ENCODE measurements at regions not wholly inside any gene's neighbourhood (a gene's known extent, or its start where the extent isn't known, plus 50 kb on each side); places are given as distances from the start of the nearest gene placed in this dataset.

DNA sequence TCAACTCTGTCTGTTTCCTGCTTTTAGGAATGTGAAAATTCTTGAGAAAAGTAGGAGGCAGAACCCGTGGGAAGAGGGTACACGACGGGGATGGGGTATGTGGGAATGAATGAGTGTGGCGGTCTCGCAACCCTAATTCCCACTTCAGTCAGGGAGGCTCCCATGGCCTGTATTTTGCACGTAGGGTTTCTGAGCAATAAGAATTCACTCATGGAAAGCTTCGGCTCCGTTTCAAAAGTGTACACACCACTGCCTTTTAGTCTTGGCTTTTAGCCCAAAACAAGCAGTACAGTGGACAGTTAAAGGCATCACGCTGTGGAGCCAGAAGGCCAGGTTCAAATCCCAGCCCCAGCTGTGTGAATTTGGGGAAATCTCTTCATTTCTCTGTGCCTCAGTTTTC lies 116.7 kb downstream of the MN1 start:
- no peak overlapping the region for H3K4me2 ChIP-seq (ENCODE audit: insufficient read depth, low read length, poor library complexity, severe bottlenecking)
- H2AFZ ChIP-seq (ENCODE audit: low read length): no peak overlapping the region
- no CpG with 5 or more reads among the region's 9 CpGs for WGBS, 2 donors (ENCODE audit: extremely low coverage in 2 of 2, insufficient read length in 2 of 2, insufficient replicate concordance in 1 of 2)
- H3K23ac ChIP-seq (ENCODE audit: low read depth, low read length, poor library complexity): no peak overlapping the region
- peak overlapping the region; percentile 90 for H2BK15ac ChIP-seq (ENCODE audit: low read length)
- H3K27ac ChIP-seq (replicated peaks; ENCODE audit: low read length): no peak overlapping the region
- no peaks in the 10 kb centered on the region for H3K79me1 ChIP-seq (ENCODE audit: low read depth, low read length)
- no peak overlapping the region for H2BK120ac ChIP-seq (ENCODE audit: low read depth, low read length)
- H3K18ac ChIP-seq (ENCODE audit: low read length): no peak overlapping the region
- no peak overlapping the region for H4K8ac ChIP-seq (ENCODE audit: low read depth, low read length)
- peak overlapping the region; percentile 50 for H2AK5ac ChIP-seq (ENCODE audit: low read depth, low read length)
- H3K36me3 ChIP-seq (replicated peaks in 1 of 2; ENCODE audit: control insufficient read depth in 2 of 2, insufficient read depth in 2 of 2, low read length in 2 of 2): no peaks in the 10 kb centered on the region
- H3K4me3 ChIP-seq (ENCODE audit: low read length in 2 of 2): no peak overlapping the region
- H3K14ac ChIP-seq (ENCODE audit: low read length): no peak overlapping the region
- H3K9me3 ChIP-seq (replicated peaks in 1 of 2; ENCODE audit: control insufficient read depth in 2 of 2, insufficient read depth in 1 of 2, low read depth in 1 of 2, low read length in 2 of 2): peaks cover 0 to 9% of the 10 kb centered on the region in 2 donors
- H3K4me1 ChIP-seq (ENCODE audit: control insufficient read depth in 2 of 2, insufficient read depth in 1 of 2, low read depth in 1 of 2, low read length in 2 of 2): peaks cover 18 to 28% of the 10 kb centered on the region in 2 donors
- no peak overlapping the region for H3K9ac ChIP-seq (ENCODE audit: low read depth, low read length, poor library complexity)
- H3K27me3 ChIP-seq (ENCODE audit: control insufficient read depth in 3 of 3, insufficient read depth in 3 of 3, low read depth in 1 of 3, low read length in 3 of 3): no peaks in the 10 kb centered on the region
- no peak overlapping the region for H4K91ac ChIP-seq (ENCODE audit: low read depth, low read length, poor library complexity)
- H3K4ac ChIP-seq (ENCODE audit: low read length): no peak overlapping the region
- no peak overlapping the region for H2BK12ac ChIP-seq (ENCODE audit: low read length)
- DNase-seq (ENCODE audit: low spot score): no peak
- H2BK5ac ChIP-seq (ENCODE audit: low read length): no peak overlapping the region

DNA sequence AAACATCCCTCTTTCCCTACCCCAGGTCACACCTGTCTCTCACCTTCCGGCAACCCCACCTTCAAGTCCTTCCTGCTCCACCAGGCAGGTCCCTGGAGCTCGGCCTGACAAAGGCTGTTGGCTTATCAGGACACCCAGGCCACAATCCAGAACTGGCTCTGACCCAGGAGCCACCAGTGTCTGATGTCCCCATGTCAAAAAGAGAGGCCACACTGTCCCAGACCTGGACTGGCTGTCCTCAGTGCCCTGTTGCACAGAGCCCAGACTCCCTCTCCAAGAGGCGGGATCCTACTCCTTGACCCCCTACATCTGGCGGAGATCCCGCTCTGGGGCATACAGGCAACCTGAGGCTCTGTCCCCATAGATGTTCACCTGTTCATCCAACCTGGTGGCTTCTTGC lies 116.0 kb downstream of the MN1 start:
- H4K8ac ChIP-seq (ENCODE audit: low read depth, low read length): no peak overlapping the region
- peak overlapping the region; percentile 90 for H2BK15ac ChIP-seq (ENCODE audit: low read length)
- no peak overlapping the region for H4K91ac ChIP-seq (ENCODE audit: low read depth, low read length, poor library complexity)
- H3K9me3 ChIP-seq (replicated peaks in 1 of 2; ENCODE audit: control insufficient read depth in 2 of 2, insufficient read depth in 1 of 2, low read depth in 1 of 2, low read length in 2 of 2): peaks cover 0 to 9% of the 10 kb centered on the region in 2 donors
- H2AK5ac ChIP-seq (ENCODE audit: low read depth, low read length): peak overlapping the region; percentile 50
- H3K4me1 ChIP-seq (ENCODE audit: control insufficient read depth in 2 of 2, insufficient read depth in 1 of 2, low read depth in 1 of 2, low read length in 2 of 2): peaks cover 18 to 28% of the 10 kb centered on the region in 2 donors
- peak overlapping the region; percentile 47 for H3K4ac ChIP-seq (ENCODE audit: low read length)
- H3K79me1 ChIP-seq (ENCODE audit: low read depth, low read length): no peaks in the 10 kb centered on the region
- H3K4me3 ChIP-seq (ENCODE audit: low read length in 2 of 2): no peak overlapping the region
- H2BK12ac ChIP-seq (ENCODE audit: low read length): no peak overlapping the region
- H3K9ac ChIP-seq (ENCODE audit: low read depth, low read length, poor library complexity): no peak overlapping the region
- H2BK120ac ChIP-seq (ENCODE audit: low read depth, low read length): no peak overlapping the region
- H3K36me3 ChIP-seq (replicated peaks in 1 of 2; ENCODE audit: control insufficient read depth in 2 of 2, insufficient read depth in 2 of 2, low read length in 2 of 2): no peaks in the 10 kb centered on the region
- H2BK5ac ChIP-seq (ENCODE audit: low read length): no peak overlapping the region
- peak overlapping the region; percentile 7 for H3K23ac ChIP-seq (ENCODE audit: low read depth, low read length, poor library complexity)
- no peak overlapping the region for H2AFZ ChIP-seq (ENCODE audit: low read length)
- WGBS, 2 donors (ENCODE audit: extremely low coverage in 2 of 2, insufficient read length in 2 of 2, insufficient replicate concordance in 1 of 2): no CpG with 5 or more reads among the region's 5 CpGs
- H3K4me2 ChIP-seq (ENCODE audit: insufficient read depth, low read length, poor library complexity, severe bottlenecking): no peak overlapping the region
- H3K14ac ChIP-seq (ENCODE audit: low read length): no peak overlapping the region
- no peak overlapping the region for H3K27ac ChIP-seq (replicated peaks; ENCODE audit: low read length)
- DNase-seq (ENCODE audit: low spot score): no peak
- no peaks in the 10 kb centered on the region for H3K27me3 ChIP-seq (ENCODE audit: control insufficient read depth in 3 of 3, insufficient read depth in 3 of 3, low read depth in 1 of 3, low read length in 3 of 3)
- H3K18ac ChIP-seq (ENCODE audit: low read length): peak overlapping the region; percentile 63

DNA sequence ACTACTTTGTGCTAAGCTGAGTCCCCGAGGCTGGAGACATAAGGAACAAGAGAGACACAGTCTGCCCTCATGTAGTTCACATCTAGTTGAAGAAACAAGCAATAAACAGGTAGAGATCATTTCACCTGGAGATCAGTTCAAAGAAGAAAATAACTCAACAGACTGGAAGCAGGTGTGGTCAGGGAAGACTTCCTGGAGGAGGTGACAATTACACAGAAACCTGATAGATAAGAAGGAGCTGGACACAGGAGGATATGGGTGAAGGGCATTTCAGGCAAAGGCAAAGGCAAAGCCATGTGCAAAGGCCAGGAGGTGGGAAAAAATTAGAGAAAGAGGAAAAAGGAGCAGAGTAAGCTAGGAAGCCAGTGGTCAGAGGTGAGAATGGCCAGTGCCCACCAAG lies 115.6 kb downstream of the MN1 start:
- H2BK5ac ChIP-seq (ENCODE audit: low read length): no peak overlapping the region
- H2BK12ac ChIP-seq (ENCODE audit: low read length): no peak overlapping the region
- H2BK15ac ChIP-seq (ENCODE audit: low read length): no peak overlapping the region
- no peaks in the 10 kb centered on the region for H3K79me1 ChIP-seq (ENCODE audit: low read depth, low read length)
- no peak overlapping the region for H3K9ac ChIP-seq (ENCODE audit: low read depth, low read length, poor library complexity)
- no peak overlapping the region for H3K18ac ChIP-seq (ENCODE audit: low read length)
- H3K4me3 ChIP-seq (ENCODE audit: low read length in 2 of 2): no peak overlapping the region
- H2AFZ ChIP-seq (ENCODE audit: low read length): no peak overlapping the region
- H3K4me2 ChIP-seq (ENCODE audit: insufficient read depth, low read length, poor library complexity, severe bottlenecking): no peak overlapping the region
- peaks cover 0 to 9% of the 10 kb centered on the region in 2 donors for H3K9me3 ChIP-seq (replicated peaks in 1 of 2; ENCODE audit: control insufficient read depth in 2 of 2, insufficient read depth in 1 of 2, low read depth in 1 of 2, low read length in 2 of 2)
- peaks cover 15 to 28% of the 10 kb centered on the region in 2 donors for H3K4me1 ChIP-seq (ENCODE audit: control insufficient read depth in 2 of 2, insufficient read depth in 1 of 2, low read depth in 1 of 2, low read length in 2 of 2)
- no peak overlapping the region for H4K8ac ChIP-seq (ENCODE audit: low read depth, low read length)
- no peak overlapping the region for H4K91ac ChIP-seq (ENCODE audit: low read depth, low read length, poor library complexity)
- H2BK120ac ChIP-seq (ENCODE audit: low read depth, low read length): no peak overlapping the region
- no peak for DNase-seq (ENCODE audit: low spot score)
- no peak overlapping the region for H3K14ac ChIP-seq (ENCODE audit: low read length)
- no peaks in the 10 kb centered on the region for H3K36me3 ChIP-seq (replicated peaks in 1 of 2; ENCODE audit: control insufficient read depth in 2 of 2, insufficient read depth in 2 of 2, low read length in 2 of 2)
- H3K4ac ChIP-seq (ENCODE audit: low read length): no peak overlapping the region
- H3K27me3 ChIP-seq (ENCODE audit: control insufficient read depth in 3 of 3, insufficient read depth in 3 of 3, low read depth in 1 of 3, low read length in 3 of 3): no peaks in the 10 kb centered on the region
- no peak overlapping the region for H3K27ac ChIP-seq (replicated peaks; ENCODE audit: low read length)
- WGBS, 2 donors (ENCODE audit: extremely low coverage in 2 of 2, insufficient read length in 2 of 2, insufficient replicate concordance in 1 of 2): no CpG with 5 or more reads among the region's 1 CpG
- H3K23ac ChIP-seq (ENCODE audit: low read depth, low read length, poor library complexity): no peak overlapping the region
- peak overlapping the region; percentile 50 for H2AK5ac ChIP-seq (ENCODE audit: low read depth, low read length)

DNA sequence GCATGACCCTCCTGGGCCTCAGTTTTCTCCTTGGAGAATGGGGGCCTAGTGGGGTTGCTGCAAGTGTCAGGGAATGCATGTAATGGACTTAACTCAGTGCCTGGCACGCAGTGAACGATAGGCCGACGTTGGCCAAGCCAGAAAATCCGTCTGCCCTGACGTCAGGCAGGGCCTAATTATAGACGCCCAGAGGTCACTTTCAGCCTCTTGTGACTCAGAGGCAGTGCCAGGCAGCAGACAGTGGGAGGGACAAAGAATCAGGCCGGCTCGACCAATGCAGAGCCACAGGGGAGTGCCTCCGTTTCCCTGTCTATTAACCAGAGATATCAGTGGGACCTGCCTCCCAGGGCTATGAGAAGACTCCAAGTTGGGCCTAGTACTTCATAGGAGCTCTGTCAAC lies 115.0 kb downstream of the MN1 start:
- WGBS, 2 donors (ENCODE audit: extremely low coverage in 2 of 2, insufficient read length in 2 of 2, insufficient replicate concordance in 1 of 2): no CpG with 5 or more reads among the region's 10 CpGs
- H2BK15ac ChIP-seq (ENCODE audit: low read length): no peak overlapping the region
- no peak for DNase-seq (ENCODE audit: low spot score)

More for the DNA sequence above, 115.0 kb downstream of the MN1 start:
- no peak overlapping the region for H3K23ac ChIP-seq (ENCODE audit: low read depth, low read length, poor library complexity)
- no peak overlapping the region for H4K91ac ChIP-seq (ENCODE audit: low read depth, low read length, poor library complexity)
- no peak overlapping the region for H2AK5ac ChIP-seq (ENCODE audit: low read depth, low read length)
- H3K27me3 ChIP-seq (ENCODE audit: control insufficient read depth in 3 of 3, insufficient read depth in 3 of 3, low read depth in 1 of 3, low read length in 3 of 3): no peaks in the 10 kb centered on the region
- H3K27ac ChIP-seq (replicated peaks; ENCODE audit: low read length): no peak overlapping the region
- H3K4me2 ChIP-seq (ENCODE audit: insufficient read depth, low read length, poor library complexity, severe bottlenecking): no peak overlapping the region
- H3K36me3 ChIP-seq (replicated peaks in 1 of 2; ENCODE audit: control insufficient read depth in 2 of 2, insufficient read depth in 2 of 2, low read length in 2 of 2): no peaks in the 10 kb centered on the region
- H3K9me3 ChIP-seq (replicated peaks in 1 of 2; ENCODE audit: control insufficient read depth in 2 of 2, insufficient read depth in 1 of 2, low read depth in 1 of 2, low read length in 2 of 2): peaks cover 0 to 9% of the 10 kb centered on the region in 2 donors
- H2BK120ac ChIP-seq (ENCODE audit: low read depth, low read length): no peak overlapping the region
- no peak overlapping the region for H3K18ac ChIP-seq (ENCODE audit: low read length)
- no peak overlapping the region for H4K8ac ChIP-seq (ENCODE audit: low read depth, low read length)
- no peak overlapping the region for H2BK12ac ChIP-seq (ENCODE audit: low read length)
- H2AFZ ChIP-seq (ENCODE audit: low read length): peak overlapping the region; percentile 50
- no peaks in the 10 kb centered on the region for H3K79me1 ChIP-seq (ENCODE audit: low read depth, low read length)
- H3K4me3 ChIP-seq (ENCODE audit: low read length in 2 of 2): no peak overlapping the region
- H3K4ac ChIP-seq (ENCODE audit: low read length): no peak overlapping the region
- H3K14ac ChIP-seq (ENCODE audit: low read length): no peak overlapping the region
- no peak overlapping the region for H3K9ac ChIP-seq (ENCODE audit: low read depth, low read length, poor library complexity)
- H2BK5ac ChIP-seq (ENCODE audit: low read length): no peak overlapping the region
- peaks cover 12 to 28% of the 10 kb centered on the region in 2 donors for H3K4me1 ChIP-seq (ENCODE audit: control insufficient read depth in 2 of 2, insufficient read depth in 1 of 2, low read depth in 1 of 2, low read length in 2 of 2)

Measured in neuronal stem cell (in vitro differentiated cells).